NCI-H2196 (cell line): ENCODE measurements at regions not wholly inside any gene's neighbourhood (a gene's known extent, or its start where the extent isn't known, plus 50 kb on each side); places are given as distances from the start of the nearest gene placed in this dataset.

ENCODE experiments used
- DNase-seq: peaks from one replicate; lab custom pipeline; 2025; ENCODE audit not compliant: unreplicated experiment; lab: John Stamatoyannopoulos, UW

DNA sequence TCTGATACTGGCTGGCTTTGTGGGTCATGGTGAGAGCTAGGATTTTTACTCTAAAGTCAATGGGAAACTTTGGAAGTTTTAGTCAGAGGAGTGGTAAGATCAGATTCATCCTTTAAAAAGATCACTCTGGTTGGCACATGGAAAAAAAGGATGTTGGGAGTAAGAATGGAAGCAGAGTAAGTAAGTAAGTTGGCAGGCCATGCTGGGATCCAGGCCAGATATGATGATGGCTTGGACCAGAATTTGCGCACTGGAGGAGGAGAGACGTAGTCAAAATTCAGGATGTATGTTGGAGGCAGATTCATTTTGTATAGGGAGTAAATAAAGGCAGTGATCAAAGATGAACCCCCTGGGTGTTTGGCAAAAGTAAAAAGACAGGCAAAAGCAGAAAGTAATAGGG lies 283.3 kb upstream of the THSD7B start:
- no peak for DNase-seq

DNA sequence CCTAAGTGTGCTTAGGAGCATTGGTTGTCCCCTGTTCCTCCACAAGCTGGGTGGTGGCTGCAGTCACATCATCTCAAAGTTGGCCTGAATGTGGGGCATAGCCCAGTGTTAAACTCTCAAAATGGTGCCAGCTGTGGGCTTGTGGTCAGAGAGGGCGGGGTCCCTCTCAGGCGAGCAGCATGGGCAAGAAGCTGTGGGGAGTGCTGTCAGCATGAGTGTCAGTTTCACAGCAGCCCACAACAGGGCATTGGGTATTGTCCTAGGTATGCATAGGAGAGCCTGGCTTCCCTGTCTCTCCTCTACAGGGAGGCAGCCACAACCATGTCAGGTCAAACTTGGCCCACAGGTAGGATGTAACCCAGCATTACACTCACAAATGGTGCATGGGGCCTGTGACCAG lies 285.6 kb upstream of the THSD7B start:
- no peak for DNase-seq

DNA sequence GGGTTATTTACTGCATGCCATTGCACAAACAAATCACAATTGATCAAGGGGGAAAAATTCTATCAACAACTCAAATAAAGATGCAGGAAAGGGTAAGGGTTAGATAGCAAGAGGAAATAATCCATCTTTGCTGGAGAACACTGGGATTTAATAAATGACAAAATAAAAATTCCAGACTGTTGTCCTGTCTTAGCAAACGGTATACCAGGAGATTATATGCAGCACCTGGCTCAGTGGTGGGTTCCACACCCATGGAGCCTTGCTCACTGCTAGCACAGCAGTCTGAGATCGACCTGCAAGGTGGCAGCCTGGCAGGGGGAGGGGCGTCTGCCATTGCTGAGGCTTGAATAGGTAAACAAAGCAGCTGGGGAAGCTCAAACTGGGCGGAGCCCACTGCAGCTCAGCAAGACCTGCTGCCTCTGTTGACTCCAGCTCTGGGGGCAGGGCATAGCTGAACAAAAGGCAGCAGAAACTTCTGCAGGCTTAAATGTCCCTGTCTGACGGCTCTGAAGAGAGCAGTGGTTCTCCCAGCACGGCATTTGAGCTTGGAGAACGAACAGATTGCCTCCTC lies 296.5 kb upstream of the THSD7B start:
- DNase-seq = no peak

DNA sequence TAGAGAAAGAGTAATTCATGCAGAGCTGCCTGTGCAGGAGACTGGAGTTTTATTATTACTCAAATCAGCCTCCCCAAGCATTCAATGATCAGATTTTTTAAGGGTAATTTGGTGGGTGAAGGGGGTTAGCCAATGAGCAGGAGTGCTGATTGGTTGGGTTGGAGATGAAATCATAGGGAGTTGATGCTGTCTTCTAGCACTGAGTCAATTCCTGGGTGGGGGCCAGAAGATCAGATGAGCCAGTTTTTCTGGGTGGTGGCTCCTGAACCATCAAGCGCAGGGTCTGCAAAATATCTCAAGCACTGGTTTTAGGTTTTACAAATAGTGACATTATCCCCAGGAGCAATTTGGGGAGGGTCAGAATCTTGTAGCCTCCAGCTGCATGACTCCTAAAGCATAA lies 312.8 kb upstream of the THSD7B start:
- DNase-seq = no peak

DNA sequence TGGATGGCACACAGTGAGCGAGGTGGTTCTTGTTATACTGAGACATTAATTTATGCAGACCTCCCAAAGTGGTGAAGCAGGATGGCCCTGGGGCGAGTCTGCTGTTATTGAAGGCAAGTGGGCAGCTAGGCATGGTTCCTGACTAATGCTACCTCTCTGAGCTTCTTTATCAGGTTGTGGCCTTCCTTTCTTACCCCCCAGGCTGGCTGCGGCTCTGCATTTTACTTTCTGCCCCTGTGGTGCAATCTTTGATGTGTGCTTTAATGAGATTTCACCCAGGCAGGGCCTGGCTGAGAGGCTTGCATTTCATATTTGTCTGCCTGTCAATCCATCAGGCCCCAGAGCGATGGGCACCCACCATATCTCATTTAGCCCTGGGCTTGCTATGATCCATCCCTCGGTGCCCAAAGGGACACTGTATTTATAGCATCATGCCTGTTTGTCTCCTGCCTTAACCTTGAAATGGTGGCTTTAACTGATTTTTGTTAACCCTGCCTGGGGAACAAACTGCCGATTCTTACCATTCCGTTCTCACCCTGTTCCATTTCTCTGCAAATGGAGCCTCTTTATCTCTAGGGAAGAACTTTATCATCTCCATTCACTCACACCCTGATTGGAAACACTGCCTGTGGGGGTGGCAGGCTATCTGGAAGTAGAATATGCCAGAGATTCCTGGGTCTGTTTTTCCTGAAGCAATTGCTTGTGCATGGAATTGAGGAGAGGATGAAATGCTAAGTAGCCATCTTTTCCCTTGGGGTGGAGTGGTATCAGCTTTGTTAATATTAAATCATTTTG lies 316.2 kb upstream of the THSD7B start:
- no peak for DNase-seq

DNA sequence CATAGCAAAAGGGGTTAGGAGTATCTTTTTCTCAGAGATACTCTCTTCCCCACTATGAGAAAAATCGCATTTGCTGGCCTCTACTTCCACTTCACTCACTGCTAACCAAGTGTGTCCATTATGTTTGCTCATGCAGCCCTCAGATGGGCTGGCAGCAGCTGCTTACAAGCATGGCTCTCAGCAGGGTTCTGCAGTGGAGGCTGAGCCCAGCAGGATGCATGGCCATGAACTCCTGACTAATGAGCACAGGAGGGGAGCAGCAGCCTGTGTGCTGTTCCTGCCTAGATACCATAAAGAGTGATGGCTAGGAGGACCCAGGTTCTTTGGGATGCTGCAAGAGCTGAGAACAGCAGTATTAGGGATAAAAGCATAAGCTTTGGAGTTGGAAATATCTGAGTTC lies 316.9 kb upstream of the THSD7B start:
- DNase-seq = no peak

DNA sequence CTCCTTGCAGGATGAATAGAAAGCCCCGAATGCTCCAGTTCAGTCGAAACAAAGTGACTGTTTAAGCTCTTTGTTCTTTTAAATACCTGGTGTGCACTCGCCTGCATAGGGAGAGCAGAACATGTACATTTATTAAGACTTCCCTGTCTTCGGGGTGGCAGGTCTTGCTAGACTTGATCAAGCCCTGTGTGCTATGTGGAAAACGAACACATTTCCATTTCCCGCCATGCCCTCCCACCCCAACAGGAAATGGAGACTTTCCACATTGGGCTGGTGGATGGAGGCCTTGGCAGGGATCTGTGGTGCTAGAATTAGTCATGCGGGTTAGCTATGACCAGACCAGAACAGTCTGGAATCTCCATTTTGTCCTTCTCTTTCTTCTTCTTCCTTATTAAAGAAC lies 321.0 kb upstream of the THSD7B start:
- DNase-seq = no peak

DNA sequence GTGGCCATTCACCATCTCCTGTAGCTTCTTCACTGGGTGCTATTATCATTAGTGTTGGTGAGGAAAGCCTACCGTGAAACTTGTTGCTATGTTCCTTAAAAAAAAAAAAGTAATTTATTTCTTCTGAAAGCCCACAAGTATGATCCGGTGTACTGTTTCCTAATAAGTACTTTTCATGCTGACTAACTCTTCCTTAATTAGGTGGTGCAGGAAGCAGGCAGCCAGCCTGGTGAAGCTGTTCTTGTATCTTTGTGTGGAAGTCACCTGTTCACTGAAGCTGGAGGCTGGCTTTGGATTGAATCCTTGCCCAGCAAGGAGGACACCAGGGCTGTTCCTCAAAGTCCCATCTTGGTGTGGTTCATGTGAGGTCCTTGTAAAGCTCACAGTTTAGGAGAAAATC lies 321.7 kb upstream of the THSD7B start:
- no peak for DNase-seq

DNA sequence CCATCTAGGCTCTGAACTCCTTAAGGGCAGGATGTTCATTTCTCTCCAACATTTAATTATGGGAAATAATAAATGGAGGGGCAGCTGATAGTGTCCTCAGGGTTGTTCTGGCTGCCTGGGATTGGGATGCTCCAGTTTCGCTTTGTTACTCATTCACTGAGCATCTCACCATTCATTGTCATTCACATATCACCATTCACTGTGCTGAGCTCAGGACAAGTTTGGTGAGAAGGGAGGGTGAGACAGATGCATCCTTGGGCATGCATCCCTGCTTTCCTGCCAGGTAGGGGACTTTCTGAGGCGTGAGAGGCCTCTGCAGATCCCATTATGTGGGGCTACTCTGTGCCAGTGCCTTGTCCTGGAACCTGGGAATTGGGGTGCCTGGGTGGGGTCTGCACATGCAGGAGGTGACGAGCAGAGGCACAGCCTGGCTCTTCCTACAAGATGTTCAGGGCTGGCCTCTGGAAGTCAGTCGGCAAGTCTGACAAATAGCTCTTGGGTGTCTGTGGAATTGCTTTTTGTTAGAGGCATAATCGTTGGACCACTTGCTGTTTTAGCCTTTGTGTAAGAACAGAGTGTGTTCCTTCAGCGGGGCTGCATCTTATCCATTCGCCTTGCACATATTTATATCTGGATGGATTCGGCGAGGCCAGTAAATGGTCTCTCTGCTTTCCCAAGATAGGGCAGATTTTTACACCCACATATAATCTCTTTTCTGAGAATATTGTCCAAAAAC lies 323.2 kb upstream of the THSD7B start:
- DNase-seq = no peak

DNA sequence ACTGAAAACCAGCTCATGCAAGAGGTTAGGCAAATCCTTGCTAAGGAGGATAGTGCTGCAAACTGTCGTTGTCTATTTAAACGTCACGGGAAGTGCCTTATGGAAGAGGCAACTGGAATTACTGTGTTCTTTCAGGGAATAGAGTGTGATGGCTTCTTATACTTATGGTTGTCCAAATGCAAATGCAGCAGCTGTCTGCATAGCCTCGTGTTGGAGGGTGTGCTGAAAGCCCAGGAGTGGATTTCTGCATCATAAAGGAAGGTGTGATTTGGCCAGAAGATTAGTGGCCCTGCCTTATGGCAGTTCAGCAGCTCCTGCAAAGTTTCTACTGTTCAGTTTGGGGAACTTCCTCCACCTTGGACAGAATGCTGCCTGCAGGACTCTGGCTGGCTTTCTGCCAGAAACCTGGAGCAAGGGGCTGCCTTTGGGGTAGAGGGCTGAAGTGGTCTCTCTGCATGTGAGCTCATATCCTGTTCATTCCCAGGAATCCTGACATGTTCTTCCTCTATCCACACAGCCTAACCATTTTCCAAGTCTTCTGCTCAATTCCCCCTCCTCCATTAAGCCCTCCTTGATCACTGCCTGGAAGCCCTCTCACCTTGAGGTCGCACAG lies 321.2 kb upstream of the CXCR4 start:
- DNase-seq = no peak

DNA sequence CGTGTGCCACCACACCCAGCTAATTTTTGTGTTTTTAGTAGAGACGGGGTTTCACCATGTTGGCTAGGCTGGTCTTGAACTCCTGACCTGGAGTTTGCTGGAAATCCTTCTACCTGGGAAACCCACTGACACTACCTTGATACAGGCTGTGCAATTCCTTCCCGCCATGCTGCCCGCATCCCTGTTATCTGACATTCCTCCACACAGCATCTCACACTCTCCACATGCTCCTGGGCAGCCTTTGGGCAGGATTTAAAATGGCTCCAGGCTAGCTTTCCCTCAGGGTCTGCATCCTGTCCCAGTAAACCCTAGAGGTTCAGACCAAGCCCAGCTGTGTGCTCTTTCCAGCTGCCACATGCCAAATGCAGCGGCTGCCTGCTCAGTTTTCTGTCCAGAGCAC lies 319.5 kb upstream of the CXCR4 start:
- DNase-seq = no peak

DNA sequence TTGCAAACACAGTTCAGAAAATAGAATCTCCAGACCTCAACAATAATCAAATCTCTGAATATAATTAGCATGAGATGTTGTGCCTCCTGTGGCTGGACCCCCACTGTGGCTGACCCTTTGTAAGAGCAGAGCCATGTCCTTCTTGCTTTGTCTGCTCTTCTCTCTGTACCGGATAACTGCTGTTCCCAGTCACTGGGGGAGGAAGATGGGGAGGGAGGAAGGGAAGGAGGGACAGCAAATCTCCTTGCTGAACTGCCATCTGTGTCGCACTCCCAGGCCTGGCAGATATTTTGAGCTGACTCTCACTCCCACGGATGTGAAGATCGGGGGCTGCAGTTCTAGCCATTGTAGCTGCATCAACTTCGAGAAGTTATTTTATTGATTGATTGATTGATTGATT lies 319.0 kb upstream of the CXCR4 start:
- DNase-seq = no peak

DNA sequence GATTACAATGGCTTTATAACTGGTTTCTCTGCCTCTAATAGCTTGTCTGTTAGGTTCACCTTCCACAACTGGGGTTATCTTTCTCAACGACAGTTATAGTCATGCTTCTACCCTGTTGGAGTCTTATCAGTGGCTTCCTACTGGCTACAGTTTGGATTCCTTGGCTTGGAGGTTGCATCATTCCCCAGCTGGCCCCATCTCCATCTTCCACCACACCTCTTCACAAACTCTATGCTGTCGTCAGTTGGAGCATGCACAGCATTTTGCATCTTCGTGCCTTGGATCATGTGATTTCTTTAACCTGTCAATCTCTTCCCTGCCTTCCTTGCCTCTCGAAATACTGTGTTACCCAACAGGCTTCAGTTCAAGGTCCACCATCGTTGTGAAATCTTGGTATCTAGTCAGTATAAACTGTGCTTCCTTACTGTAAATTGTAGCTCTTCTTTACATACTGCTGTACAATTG lies 316.3 kb upstream of the CXCR4 start:
- DNase-seq = no peak

DNA sequence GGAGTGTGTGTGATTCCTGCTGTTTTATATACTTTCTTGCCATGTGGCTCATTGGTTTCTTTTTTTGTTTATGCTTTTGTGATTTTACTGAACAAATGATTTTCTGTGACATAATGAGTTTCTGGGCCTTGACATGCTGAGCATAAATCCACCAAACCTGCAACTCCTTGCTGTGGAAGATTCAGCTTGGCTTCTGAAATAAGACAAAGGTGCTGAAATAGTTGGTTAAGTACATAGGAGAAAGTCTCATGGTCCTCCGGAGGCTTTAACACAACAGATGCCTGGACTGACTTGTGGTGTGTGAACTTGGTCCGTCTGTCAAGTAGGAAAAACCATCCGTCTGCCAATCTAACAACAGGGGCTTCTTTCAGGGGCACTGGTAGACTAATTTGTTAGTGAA lies 315.3 kb upstream of the CXCR4 start:
- DNase-seq = no peak

DNA sequence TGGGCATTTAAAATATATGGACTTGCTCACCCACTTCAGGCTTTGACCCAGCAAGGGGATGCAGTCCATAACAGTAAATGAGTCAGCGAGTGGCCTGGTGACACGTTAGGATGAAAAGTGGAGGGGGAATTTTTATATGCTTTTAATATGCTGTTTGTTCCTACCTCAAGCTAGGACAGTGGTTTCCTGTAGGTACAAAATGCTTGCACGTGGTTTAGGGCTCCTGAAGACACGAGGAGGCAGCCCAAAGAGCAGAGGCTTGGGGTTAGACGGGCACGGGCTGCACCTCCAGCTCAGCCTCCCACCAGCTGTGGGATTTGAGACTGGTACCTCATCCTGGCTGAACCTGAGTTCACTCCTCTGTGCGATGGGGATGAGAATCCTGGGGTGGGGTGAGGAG lies 306.2 kb upstream of the CXCR4 start:
- DNase-seq = no peak

DNA sequence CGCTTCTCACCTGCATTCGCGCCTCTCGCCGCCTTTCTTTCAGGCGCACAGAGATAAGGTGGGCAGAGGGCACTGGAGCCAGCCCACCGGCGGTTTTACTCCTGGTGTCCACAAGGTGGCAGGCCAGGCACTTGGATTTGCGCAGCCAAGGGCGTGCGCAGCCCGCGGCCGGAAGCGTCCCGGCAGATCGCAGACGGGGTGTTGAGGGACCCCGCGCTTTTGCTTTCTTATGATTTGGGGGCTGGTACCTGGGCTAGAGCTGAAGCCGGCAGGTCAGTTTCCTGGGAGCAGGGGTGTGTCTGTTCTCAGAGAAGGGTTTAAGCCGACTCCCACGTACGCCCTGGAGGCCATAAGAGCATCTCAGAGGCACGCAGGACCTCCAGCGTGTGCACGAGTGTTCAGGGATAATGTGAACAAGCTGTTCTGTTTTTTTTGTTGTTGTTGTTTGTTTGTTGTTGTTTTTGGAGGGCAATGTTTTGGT lies 305.6 kb upstream of the CXCR4 start:
- DNase-seq = peak; percentile 44

DNA sequence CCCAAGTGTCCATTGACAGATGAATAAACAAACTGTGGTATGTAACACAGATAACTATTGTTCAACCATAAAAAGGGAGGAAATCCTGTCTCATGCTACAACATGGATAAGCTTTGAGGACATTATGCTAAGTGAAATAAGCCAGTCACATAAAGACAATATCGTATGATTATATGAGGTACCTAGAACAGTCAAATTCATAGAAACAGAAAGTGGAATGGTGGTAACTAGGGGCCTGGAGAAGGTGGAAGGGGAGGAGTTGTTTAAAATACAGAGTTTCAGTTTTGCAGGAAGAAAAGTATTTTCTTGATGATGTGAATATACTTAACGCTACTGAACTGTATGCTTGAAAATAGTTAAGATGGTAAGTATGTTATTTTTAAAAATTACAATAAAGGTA lies 304.6 kb upstream of the CXCR4 start:
- no peak for DNase-seq

DNA sequence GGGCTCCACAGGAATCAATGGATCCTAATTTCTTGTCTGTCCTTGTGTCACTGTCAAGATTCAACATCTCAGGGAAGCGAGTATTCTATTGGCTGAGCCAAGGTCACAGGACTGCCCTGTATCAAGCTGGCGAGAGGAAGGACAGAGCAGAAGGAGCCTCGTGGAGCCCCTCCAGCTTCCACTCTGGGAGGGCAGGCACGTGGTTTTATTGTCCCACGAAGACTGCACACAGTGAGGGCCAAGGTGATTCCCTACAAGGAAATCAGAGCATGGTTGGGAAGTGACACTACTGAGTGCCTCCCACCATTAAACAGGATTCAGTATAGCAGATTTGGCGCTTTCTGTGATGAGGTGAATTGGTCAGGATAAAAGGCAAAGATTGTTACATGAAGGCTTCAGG lies 302.4 kb upstream of the CXCR4 start:
- DNase-seq = no peak

DNA sequence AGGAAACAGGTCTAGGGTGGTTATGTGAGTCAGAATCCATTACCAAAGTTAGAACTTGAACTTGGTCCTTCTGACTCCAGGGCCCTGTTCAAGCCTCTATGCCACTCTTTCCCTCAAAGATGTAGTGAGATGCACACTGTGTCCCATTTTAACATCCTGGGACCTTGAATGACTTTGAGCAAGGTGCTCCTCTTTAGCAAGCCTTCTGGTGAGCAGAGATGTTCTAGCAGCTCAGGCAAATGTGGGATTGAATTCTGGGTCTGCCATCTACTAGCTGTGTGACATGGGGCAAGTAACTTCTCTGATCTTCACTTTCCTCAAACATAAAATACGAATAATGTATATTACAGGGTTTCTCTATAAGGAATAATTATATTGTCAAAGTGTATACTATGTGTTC lies 294.0 kb upstream of the CXCR4 start:
- no peak for DNase-seq

DNA sequence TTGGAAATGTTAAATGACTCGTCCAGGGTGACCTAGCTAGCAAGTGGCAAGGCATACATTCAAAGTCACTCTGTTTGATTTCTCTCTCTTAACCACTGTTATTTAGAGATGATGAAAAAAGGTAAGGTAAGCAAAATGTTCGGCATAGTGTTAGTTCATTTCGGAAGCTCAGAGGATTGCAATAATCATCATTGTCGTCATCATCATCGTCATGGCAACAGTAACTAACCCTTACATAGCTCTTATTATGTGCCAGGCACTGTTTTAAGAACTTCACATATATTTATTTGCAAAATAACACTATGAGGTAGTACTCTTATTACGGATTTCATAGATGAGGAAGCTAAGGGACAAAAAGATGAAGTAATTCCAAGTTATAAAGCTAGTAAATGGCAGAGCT lies 292.7 kb upstream of the CXCR4 start:
- DNase-seq = no peak

DNA sequence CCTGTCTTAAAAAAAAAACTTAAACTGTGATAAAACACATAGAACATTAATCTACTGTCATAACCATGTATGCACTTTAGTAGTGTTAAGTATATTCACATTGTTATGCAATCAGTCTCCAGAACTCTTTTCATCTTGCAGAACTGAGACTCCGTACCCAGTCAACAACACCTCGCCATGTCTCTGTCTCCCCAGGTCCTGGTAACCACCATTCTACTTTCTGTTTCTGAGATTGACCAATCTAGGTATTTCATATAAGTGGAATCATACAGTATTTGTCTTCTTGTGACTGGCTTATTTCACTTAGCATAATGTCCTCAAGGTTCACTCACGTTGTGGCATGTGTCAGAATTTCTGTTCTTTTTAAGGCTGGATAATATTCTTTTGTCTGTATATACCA lies 290.8 kb upstream of the CXCR4 start:
- no peak for DNase-seq

DNA sequence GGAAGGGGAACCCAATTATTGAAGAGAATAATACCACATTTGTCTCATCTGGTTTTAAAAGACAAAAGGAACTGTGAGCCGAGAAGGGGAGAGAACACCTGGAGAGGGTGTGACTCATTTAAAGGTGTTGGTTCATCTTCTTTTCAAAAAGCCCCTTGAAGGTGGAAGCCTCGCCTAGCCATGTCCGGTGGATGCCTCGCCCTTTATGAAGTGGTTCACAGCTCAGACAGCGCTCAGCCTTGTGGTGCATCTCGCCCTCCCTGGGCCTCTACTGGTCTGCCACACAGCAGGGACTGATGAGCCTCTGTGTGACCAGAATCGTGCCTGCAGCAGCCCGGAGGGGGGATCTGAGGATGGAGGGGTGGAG lies 290.0 kb upstream of the CXCR4 start:
- DNase-seq = no peak
